Stimulated activated CD4-positive, alpha-beta T cell treated with anti-CD3 and anti-CD28 coated beads, Interleukin-15, amount 100 ng/mL, for 24 hours (primary cell): ENCODE measurements at regions not wholly inside any gene's neighbourhood (a gene's known extent, or its start where the extent isn't known, plus 50 kb on each side); places are given as distances from the start of the nearest gene placed in this dataset.
A peak's percentile ranks its signal among the peaks of the same experiment; 100 is the strongest.

ENCODE experiments used
- DNase-seq: peaks from one replicate; pipeline ENCODE4 v3.0.0-alpha.2; 2020

DNA sequence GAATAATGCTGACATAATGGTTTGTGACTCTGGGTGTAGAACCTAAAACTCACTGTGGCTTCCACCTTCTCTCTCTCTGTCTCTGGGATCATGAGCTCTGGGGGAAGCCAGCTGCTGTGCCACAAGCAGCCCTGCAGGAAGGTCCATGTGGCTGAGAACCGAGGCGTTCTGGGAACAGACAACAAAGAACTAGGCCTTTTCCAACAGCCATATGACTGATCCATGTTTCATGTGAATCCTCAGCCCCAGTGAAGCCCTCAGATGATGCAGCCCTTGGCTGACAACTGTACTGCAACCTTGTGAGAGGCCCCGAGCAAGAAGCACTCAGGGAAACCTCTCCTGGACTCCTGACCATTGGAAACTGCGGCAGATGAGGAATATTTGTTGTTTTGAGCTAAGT lies 56.6 kb downstream of the HLA-G start:
- DNase-seq = no peak

DNA sequence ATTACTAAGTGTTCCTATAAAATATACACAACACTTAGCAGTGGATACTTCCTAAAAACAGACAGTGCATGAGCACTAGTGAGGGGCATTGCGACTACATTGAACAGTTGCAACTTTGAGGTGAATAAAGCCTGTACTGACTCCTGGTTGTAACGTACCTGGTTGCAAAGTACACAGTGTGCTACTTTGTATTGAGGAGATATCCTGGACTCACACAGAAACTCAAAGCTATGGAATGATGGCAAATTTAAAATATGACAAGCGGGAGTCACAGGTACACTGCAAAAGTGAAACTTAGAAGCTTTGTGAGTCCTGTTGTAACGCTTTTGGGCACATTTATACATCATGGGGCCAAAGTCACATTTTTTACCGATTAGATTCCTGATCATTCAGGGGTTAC lies 55.6 kb upstream of the HLA-A start:
- DNase-seq = no peak

GRCh38 chr6:29887330-29887818 lies 55.0 kb upstream of the HLA-A start:
- peak; percentile 18 for DNase-seq

DNA sequence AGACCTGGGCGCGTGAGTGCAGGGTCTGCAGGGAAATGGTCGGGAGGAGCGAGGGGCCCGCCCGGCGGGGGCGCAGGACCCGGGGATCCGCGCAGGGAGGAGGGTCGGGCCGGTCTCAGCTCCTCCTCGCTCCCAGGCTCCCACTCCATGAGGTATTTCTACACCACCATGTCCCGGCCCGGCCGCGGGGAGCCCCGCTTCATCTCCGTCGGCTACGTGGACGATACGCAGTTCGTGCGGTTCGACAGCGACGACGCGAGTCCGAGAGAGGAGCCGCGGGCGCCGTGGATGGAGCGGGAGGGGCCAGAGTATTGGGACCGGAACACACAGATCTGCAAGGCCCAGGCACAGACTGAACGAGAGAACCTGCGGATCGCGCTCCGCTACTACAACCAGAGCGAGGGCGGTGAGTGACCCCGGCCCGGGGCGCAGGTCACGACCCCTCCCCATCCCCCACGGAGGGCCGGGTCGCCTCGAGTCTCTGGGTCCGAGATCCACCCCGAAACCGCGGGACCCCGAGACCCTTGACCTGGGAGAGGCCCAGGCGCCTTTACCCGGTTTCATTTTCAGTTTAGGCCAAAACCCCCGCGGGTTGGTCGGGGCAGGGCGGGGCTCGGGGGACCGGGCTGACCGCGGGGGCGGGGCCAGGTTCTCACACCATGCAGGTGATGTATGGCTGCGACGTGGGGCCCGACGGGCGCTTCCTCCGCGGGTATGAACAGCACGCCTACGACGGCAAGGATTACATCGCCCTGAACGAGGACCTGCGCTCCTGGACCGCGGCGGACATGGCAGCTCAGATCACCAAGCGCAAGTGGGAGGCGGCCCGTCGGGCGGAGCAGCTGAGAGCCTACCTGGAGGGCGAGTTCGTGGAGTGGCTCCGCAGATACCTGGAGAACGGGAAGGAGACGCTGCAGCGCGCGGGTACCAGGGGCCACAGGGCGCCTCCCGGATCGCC lies 54.2 kb upstream of the HLA-A start:
- DNase-seq = peak; percentile 84
